ENCODE measurements at regions not wholly inside any gene's neighbourhood (a gene's known extent, or its start where the extent isn't known, plus 50 kb on each side); places are given as distances from the start of the nearest gene placed in this dataset.

DNA sequence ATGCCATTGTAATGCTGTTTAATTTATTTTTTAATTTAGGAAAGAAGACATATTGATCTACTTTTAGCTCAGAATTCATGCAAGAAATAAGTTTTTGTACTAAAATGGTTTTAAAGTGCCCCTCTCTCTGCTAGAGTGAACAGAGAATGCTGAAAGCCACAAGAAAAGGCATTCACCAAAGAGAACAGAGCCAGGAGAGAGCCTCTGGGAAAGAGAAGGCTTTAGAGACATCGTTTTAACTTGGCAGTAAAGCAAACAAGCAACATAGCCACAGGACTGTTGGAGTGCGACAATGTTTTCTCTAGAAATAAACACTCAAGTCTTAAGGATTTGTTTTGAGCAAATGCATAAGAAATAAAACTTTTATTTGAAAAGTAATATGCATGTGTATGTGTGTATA is 484.1 kb upstream of the CPEB2 start:
- Histone ChIP-seq H3K27ac (no peak overlapping the region), H3K36me3 (no peaks in the 10 kb centered on the region), H3K9me3 (no peaks in the 10 kb centered on the region), H3K4me1 (no peaks in the 10 kb centered on the region), H3K4me3 (no peak overlapping the region), H3K27me3 (no peaks in the 10 kb centered on the region)
- no peak for DNase-seq
- no peak for ATAC-seq (ENCODE audit: low FRiP score in 2 of 2)
- WGBS, 2 donors, result 28 to 33% methylated on average over 2 of the region's 2 CpGs
- TF ChIP-seq POLR2AphosphoS5 (IDR thresholded peaks at IDR 0.05), result no peak
- TF ChIP-seq POLR2A (IDR thresholded peaks at IDR 0.05), result no peak
- no peak for TF ChIP-seq EP300 (IDR thresholded peaks at IDR 0.05)

DNA sequence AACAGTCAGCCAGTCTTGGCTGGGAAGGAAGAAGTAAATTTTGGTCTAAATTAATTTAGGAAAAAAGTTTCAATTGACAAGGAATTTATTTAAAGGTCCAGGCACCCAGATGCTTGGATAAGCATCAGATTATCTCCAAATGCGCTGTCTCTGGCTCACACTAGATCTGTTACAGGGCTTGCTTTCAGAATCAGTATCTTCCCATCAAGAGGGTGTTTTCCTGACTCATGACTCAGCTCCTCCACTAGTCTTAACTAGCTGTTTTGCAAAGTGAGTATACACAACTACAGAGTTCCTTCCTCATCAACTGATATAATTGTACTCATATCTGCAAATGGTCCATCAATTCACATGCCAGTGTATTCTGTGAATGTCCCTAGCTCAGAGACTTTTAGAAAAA is 482.1 kb upstream of the CPEB2 start:
- TF ChIP-seq POLR2A (IDR thresholded peaks at IDR 0.05) (no peak), EP300 (IDR thresholded peaks at IDR 0.05) (no peak), POLR2AphosphoS5 (IDR thresholded peaks at IDR 0.05) (no peak)
- TF ChIP-seq, protein P1, sequence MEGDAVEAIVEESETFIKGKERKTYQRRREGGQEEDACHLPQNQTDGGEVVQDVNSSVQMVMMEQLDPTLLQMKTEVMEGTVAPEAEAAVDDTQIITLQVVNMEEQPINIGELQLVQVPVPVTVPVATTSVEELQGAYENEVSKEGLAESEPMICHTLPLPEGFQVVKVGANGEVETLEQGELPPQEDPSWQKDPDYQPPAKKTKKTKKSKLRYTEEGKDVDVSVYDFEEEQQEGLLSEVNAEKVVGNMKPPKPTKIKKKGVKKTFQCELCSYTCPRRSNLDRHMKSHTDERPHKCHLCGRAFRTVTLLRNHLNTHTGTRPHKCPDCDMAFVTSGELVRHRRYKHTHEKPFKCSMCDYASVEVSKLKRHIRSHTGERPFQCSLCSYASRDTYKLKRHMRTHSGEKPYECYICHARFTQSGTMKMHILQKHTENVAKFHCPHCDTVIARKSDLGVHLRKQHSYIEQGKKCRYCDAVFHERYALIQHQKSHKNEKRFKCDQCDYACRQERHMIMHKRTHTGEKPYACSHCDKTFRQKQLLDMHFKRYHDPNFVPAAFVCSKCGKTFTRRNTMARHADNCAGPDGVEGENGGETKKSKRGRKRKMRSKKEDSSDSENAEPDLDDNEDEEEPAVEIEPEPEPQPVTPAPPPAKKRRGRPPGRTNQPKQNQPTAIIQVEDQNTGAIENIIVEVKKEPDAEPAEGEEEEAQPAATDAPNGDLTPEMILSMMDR (IDR thresholded peaks at IDR 0.05), result no peak
- Histone ChIP-seq H3K27me3 (no peaks in the 10 kb centered on the region), H3K4me1 (no peaks in the 10 kb centered on the region), H3K4me3 (no peak overlapping the region), H3K9me3 (no peaks in the 10 kb centered on the region), H3K27ac (no peak overlapping the region), H3K36me3 (no peaks in the 10 kb centered on the region)
- ATAC-seq (ENCODE audit: low FRiP score in 2 of 2), result no peak
- no peak for DNase-seq
- 63 to 67% methylated on average over 1 of the region's 1 CpG for whole genome bisulfite sequencing, 2 donors

DNA sequence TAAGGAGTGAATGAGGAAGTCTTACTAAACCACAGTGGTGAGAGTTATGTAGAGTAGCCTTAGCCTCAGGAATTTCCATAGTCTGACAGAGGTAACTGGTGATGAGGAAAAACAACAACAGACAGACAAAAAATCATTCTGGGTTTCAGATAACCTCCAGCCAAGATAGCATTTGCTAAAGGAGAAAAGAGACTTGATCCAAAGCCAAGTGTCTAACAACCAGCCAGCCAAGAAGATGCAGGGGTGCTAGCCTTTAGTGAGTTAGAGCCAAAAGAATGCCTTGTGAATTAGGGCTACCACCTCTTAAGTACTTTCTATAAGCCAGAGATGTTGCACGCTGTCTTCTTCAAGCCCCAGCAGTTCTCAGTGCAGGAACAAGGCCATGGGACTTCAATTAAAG is 478.0 kb upstream of the CPEB2 start:
- Histone ChIP-seq H3K9me3 (no peaks in the 10 kb centered on the region), H3K4me3 (no peak overlapping the region), H3K27me3 (no peaks in the 10 kb centered on the region), H3K36me3 (no peaks in the 10 kb centered on the region), H3K27ac (no peak overlapping the region), H3K4me1 (no peaks in the 10 kb centered on the region)
- ATAC-seq (ENCODE audit: low FRiP score in 2 of 2) (no peak), DNase-seq (no peak)
- TF ChIP-seq EP300 (IDR thresholded peaks at IDR 0.05) (no peak), POLR2A (IDR thresholded peaks at IDR 0.05) (no peak), POLR2AphosphoS5 (IDR thresholded peaks at IDR 0.05) (no peak)
- TF ChIP-seq, protein P1 (IDR thresholded peaks at IDR 0.05), result no peak
- WGBS, 2 donors, result 83 to 91% methylated on average over 1 of the region's 1 CpG

DNA sequence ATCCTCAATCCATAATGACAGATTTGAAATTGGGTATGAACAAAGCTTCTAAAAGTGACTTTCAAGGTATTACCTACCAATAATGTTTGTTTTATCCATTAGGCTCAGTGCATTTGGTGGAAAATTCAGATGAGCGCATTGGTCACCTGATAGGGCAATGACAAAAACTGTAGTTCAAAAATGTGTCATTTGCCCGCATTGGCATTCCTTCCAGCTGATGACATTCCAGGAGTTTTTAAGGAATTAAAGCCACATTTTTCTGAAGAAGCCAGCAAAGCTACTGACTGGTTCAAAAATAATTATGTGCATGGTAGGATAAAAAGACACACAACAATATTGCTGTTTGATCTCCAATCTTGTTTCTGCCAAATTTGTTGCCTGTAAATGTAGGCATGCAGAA is 473.4 kb upstream of the CPEB2 start:
- Histone ChIP-seq H3K27me3 (no peaks in the 10 kb centered on the region), H3K9me3 (no peaks in the 10 kb centered on the region), H3K4me1 (no peaks in the 10 kb centered on the region), H3K36me3 (no peaks in the 10 kb centered on the region), H3K27ac (no peak overlapping the region), H3K4me3 (no peak overlapping the region)
- TF ChIP-seq, protein P1 (IDR thresholded peaks at IDR 0.05), result no peak
- TF ChIP-seq EP300 (IDR thresholded peaks at IDR 0.05) (no peak), POLR2A (IDR thresholded peaks at IDR 0.05) (no peak), POLR2AphosphoS5 (IDR thresholded peaks at IDR 0.05) (no peak)
- WGBS, 2 donors, result 82 to 92% methylated on average over 2 of the region's 2 CpGs
- ATAC-seq (ENCODE audit: low FRiP score in 2 of 2), result no peak
- DNase-seq, result no peak

DNA sequence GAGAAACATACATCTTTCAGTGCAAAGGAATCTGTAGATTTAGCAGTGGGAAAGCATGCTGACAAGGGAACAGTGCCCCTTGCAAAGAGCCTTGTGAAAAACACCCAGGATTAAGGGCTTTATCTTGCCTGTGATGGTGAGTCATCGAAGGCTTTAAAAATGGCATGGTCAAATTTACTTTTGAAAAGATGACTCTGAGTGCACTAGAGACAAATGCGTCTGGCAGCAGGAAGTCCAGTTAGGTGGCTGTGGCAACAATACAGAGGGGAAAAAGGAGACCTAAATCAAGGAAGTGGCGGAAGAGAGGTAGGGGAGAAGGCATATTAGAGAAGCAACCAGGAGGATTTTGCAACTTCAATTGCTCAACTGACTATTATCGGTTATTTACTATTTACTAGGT is 472.6 kb upstream of the CPEB2 start:
- no peaks in the 10 kb centered on the region for H3K27me3 ChIP-seq
- H3K27ac ChIP-seq, result no peak overlapping the region
- no peak for ATAC-seq (ENCODE audit: low FRiP score in 2 of 2)
- WGBS, 2 donors, result 46 to 61% methylated on average over 4 of the region's 4 CpGs
- H3K9me3 ChIP-seq, result no peaks in the 10 kb centered on the region
- no peak for TF ChIP-seq POLR2A (IDR thresholded peaks at IDR 0.05)
- TF ChIP-seq EP300 (IDR thresholded peaks at IDR 0.05), result no peak
- TF ChIP-seq, protein P1 (IDR thresholded peaks at IDR 0.05), result no peak
- no peak for TF ChIP-seq POLR2AphosphoS5 (IDR thresholded peaks at IDR 0.05)
- H3K4me3 ChIP-seq, result no peak overlapping the region
- H3K4me1 ChIP-seq, result no peaks in the 10 kb centered on the region
- H3K36me3 ChIP-seq, result no peaks in the 10 kb centered on the region
- DNase-seq, result no peak
